Testis (tissue), 2 donors: ENCODE measurements at regions not wholly inside any gene's neighbourhood (a gene's known extent, or its start where the extent isn't known, plus 50 kb on each side); places are given as distances from the start of the nearest gene placed in this dataset.
"Not testable (repeated sequence)": the region's sequence is repeated elsewhere in the genome, so short reads cannot be mapped to it uniquely, and the experiment has no call there.

ENCODE experiments used
- POLR2A ChIP-seq: fragments of 450-650 bp; IDR thresholded peaks from one replicate; pipeline ENCODE4 v1.6.1; 2017; ENCODE audit warnings: antibody characterized with exemption, mild to moderate bottlenecking, moderate library complexity
- TF ChIP-seq, protein P1 (sequence below), 3 experiments: fragments of 450-650 bp in 2 of 3; fragments of 200-600 bp in 1 of 3; sonication (generic) in 1 of 3; IDR thresholded peaks; one replicate each; pipeline ENCODE4 v1.5.1; 2016 to 2019; ENCODE audit warnings: antibody characterized with exemption in 3 of 3, mild to moderate bottlenecking in 2 of 3, moderate library complexity in 1 of 3

DNA sequence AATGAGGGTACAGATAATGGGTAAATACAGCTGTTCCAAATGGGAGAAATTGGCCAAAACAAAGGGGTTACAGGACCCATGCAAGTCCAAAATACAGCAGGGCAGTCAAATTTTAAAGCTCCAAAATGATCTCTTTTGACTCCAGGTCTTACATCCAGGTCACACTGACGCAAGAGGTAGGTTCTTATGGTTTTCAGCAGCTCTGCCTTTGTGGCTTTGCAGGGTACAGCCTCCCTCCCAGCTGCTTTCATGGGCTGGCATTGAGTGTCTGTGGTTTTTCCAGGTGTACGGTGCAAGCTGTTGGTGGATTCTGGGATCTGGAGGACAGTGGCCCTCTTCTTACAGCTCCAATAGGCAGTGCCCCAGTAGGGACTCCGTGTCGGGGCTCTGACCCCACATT is 254.6 kb downstream of the RPLP1 start:
- TF ChIP-seq, protein P1, sequence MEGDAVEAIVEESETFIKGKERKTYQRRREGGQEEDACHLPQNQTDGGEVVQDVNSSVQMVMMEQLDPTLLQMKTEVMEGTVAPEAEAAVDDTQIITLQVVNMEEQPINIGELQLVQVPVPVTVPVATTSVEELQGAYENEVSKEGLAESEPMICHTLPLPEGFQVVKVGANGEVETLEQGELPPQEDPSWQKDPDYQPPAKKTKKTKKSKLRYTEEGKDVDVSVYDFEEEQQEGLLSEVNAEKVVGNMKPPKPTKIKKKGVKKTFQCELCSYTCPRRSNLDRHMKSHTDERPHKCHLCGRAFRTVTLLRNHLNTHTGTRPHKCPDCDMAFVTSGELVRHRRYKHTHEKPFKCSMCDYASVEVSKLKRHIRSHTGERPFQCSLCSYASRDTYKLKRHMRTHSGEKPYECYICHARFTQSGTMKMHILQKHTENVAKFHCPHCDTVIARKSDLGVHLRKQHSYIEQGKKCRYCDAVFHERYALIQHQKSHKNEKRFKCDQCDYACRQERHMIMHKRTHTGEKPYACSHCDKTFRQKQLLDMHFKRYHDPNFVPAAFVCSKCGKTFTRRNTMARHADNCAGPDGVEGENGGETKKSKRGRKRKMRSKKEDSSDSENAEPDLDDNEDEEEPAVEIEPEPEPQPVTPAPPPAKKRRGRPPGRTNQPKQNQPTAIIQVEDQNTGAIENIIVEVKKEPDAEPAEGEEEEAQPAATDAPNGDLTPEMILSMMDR (IDR thresholded peaks at IDR 0.05): not testable (repeated sequence)
- not testable (repeated sequence) for TF ChIP-seq POLR2A
